GM12892 (cell line): ENCODE measurements at regions not wholly inside any gene's neighbourhood (a gene's known extent, or its start where the extent isn't known, plus 50 kb on each side); places are given as distances from the start of the nearest gene placed in this dataset.

Experiments used
- POLR2A ChIP-seq: IDR thresholded peaks from 2 replicates; pipeline ENCODE4 v1.6.1; 2011; ENCODE audit warnings: low read depth, low read length, control low read depth
- POLR2AphosphoS5 ChIP-seq: IDR thresholded peaks from 2 replicates; pipeline ENCODE4 v1.6.1; 2011; ENCODE audit warnings: low read depth, low read length, control low read depth
- TAF1 ChIP-seq: IDR thresholded peaks from 2 replicates; pipeline ENCODE4 v1.6.1; 2011; ENCODE audit warnings: low read depth, mild to moderate bottlenecking, control low read depth, low read length, borderline replicate concordance

DNA sequence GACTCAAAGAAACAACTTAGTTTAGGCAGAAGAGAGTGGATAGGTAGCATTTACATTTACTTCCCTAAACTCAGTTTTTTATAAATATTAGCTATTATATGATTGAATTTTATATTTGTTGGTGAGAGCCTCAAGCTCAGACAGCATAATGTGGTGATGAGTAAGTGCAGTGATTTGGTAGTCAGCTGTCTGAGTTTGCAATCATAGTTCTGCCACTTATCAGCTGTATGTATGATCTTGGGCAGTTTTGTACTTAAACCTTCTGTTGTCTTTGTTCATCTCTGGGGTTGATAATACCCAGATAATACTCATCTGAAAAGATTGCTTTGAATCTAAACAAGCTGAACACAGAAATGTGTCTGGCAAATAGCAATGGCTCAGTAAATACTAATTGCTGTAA lies 108.8 kb downstream of the ANXA1 start:
- TF ChIP-seq POLR2AphosphoS5 (no peak), POLR2A (no peak), TAF1 (no peak)
